H9 (cell line): ENCODE measurements at regions not wholly inside any gene's neighbourhood (a gene's known extent, or its start where the extent isn't known, plus 50 kb on each side); places are given as distances from the start of the nearest gene placed in this dataset.

ENCODE experiments used
- DNase-seq: peaks from one replicate; pipeline ENCODE4 v3.0.0-alpha.2; 2017
- H2AFZ ChIP-seq: one replicate; pipeline ENCODE4 v1.6.1; 2013; ENCODE audit warnings: mild to moderate bottlenecking, low read length, control low read depth, moderate library complexity
- H2AK5ac ChIP-seq: 2 replicates; pipeline ENCODE4 v1.6.1; 2013; ENCODE audit warnings: low read length, control low read depth, mixed read lengths; ENCODE audit not compliant: insufficient read length
- H2BK120ac ChIP-seq: one replicate; pipeline ENCODE4 v1.6.1; 2013; ENCODE audit warnings: low read depth, mild to moderate bottlenecking, low read length, control low read depth, inconsistent platforms; ENCODE audit not compliant: poor library complexity, severe bottlenecking
- H2BK12ac ChIP-seq: 2 replicates; pipeline ENCODE4 v1.6.1; 2013; ENCODE audit warnings: low read length, control low read depth, mixed read lengths, low read depth; ENCODE audit not compliant: insufficient read length
- H2BK15ac ChIP-seq: 2 replicates; pipeline ENCODE4 v1.6.1; 2013; ENCODE audit warnings: low read depth, low read length, control low read depth
- H2BK20ac ChIP-seq: one replicate; pipeline ENCODE4 v1.6.1; 2013; ENCODE audit warnings: low read depth, mild to moderate bottlenecking, low read length, control low read depth, inconsistent platforms; ENCODE audit not compliant: poor library complexity, severe bottlenecking
- H2BK5ac ChIP-seq: 2 replicates; pipeline ENCODE4 v1.6.1; 2013; ENCODE audit warnings: low read length, control low read depth, mixed read lengths; ENCODE audit not compliant: insufficient read length
- H3K14ac ChIP-seq: 2 replicates; pipeline ENCODE4 v1.6.1; 2013; ENCODE audit warnings: low read length, control low read depth; ENCODE audit not compliant: insufficient read depth
- H3K18ac ChIP-seq: 2 replicates; pipeline ENCODE4 v1.6.1; 2013; ENCODE audit warnings: low read depth, mild to moderate bottlenecking, mixed read lengths, low read length, control low read depth; ENCODE audit not compliant: insufficient read length
- H3K23ac ChIP-seq: 2 replicates; pipeline ENCODE4 v1.6.1; 2013; ENCODE audit warnings: low read length, control low read depth, mixed read lengths, low read depth; ENCODE audit not compliant: insufficient read length
- H3K23me2 ChIP-seq: 2 replicates; pipeline ENCODE4 v1.6.1; 2013; ENCODE audit warnings: low read depth, mild to moderate bottlenecking, mixed read lengths, low read length, control low read depth; ENCODE audit not compliant: insufficient read length, poor library complexity, severe bottlenecking
- H3K27ac ChIP-seq: 2 replicates; pipeline ENCODE4 v1.5.1; 2013; ENCODE audit warnings: low read length, control low read depth, mixed read lengths, low read depth; ENCODE audit not compliant: insufficient read length
- H3K27me3 ChIP-seq: 2 replicates; pipeline ENCODE4 v1.6.1; 2013; ENCODE audit warnings: low read length, control low read depth, inconsistent platforms; ENCODE audit not compliant: insufficient read depth
- H3K4ac ChIP-seq: 2 replicates; pipeline ENCODE4 v1.6.1; 2013; ENCODE audit warnings: low read depth, mild to moderate bottlenecking, control low read depth, inconsistent platforms, low read length, moderate library complexity
- H3K4me1 ChIP-seq: 2 replicates; pipeline ENCODE4 v1.6.1; 2013; ENCODE audit warnings: low read length, control low read depth, inconsistent platforms; ENCODE audit not compliant: insufficient read depth
- H3K4me2 ChIP-seq: 2 replicates; pipeline ENCODE4 v1.6.1; 2013; ENCODE audit warnings: low read length, control low read depth, mixed read lengths; ENCODE audit not compliant: insufficient read length, insufficient read depth
- H3K56ac ChIP-seq: 2 replicates; pipeline ENCODE4 v1.6.1; 2013; ENCODE audit warnings: low read depth, mild to moderate bottlenecking, mixed read lengths, low read length, control low read depth; ENCODE audit not compliant: insufficient read length
- H3K79me1 ChIP-seq: 2 replicates; pipeline ENCODE4 v1.6.1; 2013; ENCODE audit warnings: low read depth, mild to moderate bottlenecking, moderate library complexity, low read length, control low read depth, inconsistent platforms; ENCODE audit not compliant: insufficient read depth, poor library complexity, severe bottlenecking
- H3K79me2 ChIP-seq: 2 replicates; pipeline ENCODE4 v1.6.1; 2013; ENCODE audit warnings: low read length, control low read depth, inconsistent platforms; ENCODE audit not compliant: insufficient read depth
- H3K9ac ChIP-seq: 2 replicates; pipeline ENCODE4 v1.6.1; 2013; ENCODE audit warnings: low read length, control low read depth, mixed read lengths; ENCODE audit not compliant: insufficient read length; ENCODE audit errors: extremely low read depth
- H3K9me3 ChIP-seq: one replicate; pipeline ENCODE4 v1.6.1; 2013; ENCODE audit warnings: low read depth, low read length, inconsistent platforms; ENCODE audit not compliant: control insufficient read depth
- H3T11ph ChIP-seq: one replicate; pipeline ENCODE4 v1.6.1; 2013; ENCODE audit warnings: mild to moderate bottlenecking, low read length, control low read depth, inconsistent platforms
- H4K20me1 ChIP-seq: one replicate; pipeline ENCODE4 v1.6.1; 2013; ENCODE audit not compliant: control insufficient read depth, insufficient read length, insufficient read depth
- H4K5ac ChIP-seq: 2 replicates; pipeline ENCODE4 v1.6.1; 2013; ENCODE audit warnings: low read depth, mild to moderate bottlenecking, mixed read lengths, low read length, control low read depth; ENCODE audit not compliant: insufficient read length
- H4K8ac ChIP-seq: replicated peaks from 2 replicates; pipeline ENCODE4 v1.6.1; 2013; ENCODE audit warnings: low read length, control low read depth, mixed read lengths, low read depth; ENCODE audit not compliant: insufficient read length
- H4K91ac ChIP-seq: 2 replicates; pipeline ENCODE4 v1.6.1; 2013; ENCODE audit warnings: low read depth, mild to moderate bottlenecking, moderate library complexity, mixed read lengths, low read length, control low read depth; ENCODE audit not compliant: insufficient read length
- H3K27ac Mint-ChIP-seq, 3 experiments: 2 replicates in 2 of 3; 3 replicates in 1 of 3; pipeline ENCODE4 v1.8.0; 2020 to 2021; ENCODE audit warnings: mixed read lengths in 3 of 3, mild to moderate bottlenecking in 1 of 3, moderate library complexity in 1 of 3
- H3K27me3 Mint-ChIP-seq: 2 replicates; pipeline ENCODE4 v1.8.0; 2021; ENCODE audit warnings: low read depth, mild to moderate bottlenecking, moderate library complexity, mixed read lengths
- H3K36me3 Mint-ChIP-seq, 3 experiments: 2 replicates in 2 of 3; 3 replicates in 1 of 3; pipeline ENCODE4 v1.8.0; 2020 to 2021; ENCODE audit warnings: low read depth in 3 of 3, mixed read lengths in 3 of 3; ENCODE audit not compliant: insufficient read depth in 1 of 3
- H3K4me1 Mint-ChIP-seq, 2 experiments: 2 replicates each; pipeline ENCODE4 v1.8.0; 2020; ENCODE audit warnings: mixed read lengths in 2 of 2
- H3K4me3 Mint-ChIP-seq, 2 experiments: 2 replicates in 1 of 2; 3 replicates in 1 of 2; pipeline ENCODE4 v1.8.0; 2020 to 2021; ENCODE audit warnings: mild to moderate bottlenecking in 2 of 2, mixed read lengths in 2 of 2, moderate library complexity in 1 of 2
- H3K9me3 Mint-ChIP-seq, 2 experiments: 2 replicates in 1 of 2; 3 replicates in 1 of 2; pipeline ENCODE4 v1.8.0; 2020; ENCODE audit warnings: mild to moderate bottlenecking in 2 of 2, mixed read lengths in 2 of 2, moderate library complexity in 1 of 2
- WGBS: extraction: QIAGEN DNeasy Blood & Tissue Kit; methylation state at CpG from one replicate; pipeline ENCODE4 v1.1.7; 2013; ENCODE audit warnings: missing lambda C conversion rate, low lambda C conversion rate, mixed read lengths; ENCODE audit not compliant: insufficient read length; ENCODE audit errors: extremely low coverage; 5-methylcytosine and 5-hydroxymethylcytosine counted together
- TF ChIP-seq, protein P1 (sequence below): fragments of 200-600 bp; sonication (generic); conservative IDR thresholded peaks from 3 replicates; pipeline ENCODE4 v1.8.0; 2021; ENCODE audit warnings: antibody characterized with exemption, mild to moderate bottlenecking

DNA sequence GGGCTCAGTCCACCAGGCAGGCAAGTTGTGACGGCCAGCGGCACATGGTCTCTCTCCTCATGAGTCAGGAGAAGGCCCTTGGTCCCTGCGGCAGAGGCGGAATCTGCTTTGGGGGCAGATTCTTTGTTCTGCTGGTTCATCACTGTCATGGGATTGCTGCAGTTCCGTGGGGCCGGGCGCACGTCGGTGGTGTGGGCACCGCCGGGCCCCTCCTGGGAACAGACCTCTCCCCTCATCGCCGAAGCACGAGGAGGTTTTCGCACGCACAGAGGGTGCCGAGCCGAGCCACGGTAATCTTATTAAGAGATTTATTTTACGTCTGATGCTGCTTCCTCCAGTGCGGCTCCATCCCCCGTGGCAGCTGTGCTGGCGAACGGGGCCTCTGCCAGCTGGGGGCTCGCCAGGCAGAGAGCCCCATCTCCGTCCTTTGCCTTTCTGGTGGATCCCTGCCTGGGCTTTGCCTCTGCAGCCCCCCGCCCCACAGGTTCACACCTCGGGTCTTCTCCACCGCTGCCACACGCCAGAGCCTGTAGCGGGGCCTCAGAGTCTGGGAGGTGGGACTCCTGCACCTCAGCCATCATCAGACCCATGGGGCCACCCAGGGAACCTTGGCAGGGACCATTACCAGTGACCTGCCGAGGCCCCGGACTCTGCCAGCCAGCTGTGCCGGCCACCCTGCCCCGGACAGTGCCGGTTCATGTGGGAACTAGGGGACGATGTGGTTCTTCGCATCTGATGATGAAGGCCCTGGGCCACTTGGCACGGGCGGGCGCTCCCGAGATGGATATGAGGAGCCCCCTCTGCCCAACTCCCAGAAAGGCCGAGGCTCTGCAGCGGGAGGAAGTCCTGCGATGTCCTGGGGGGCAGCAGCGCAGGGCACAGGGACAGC lies 86.7 kb upstream of the NKX1-1 start:
- Histone ChIP-seq H3K79me1 (no peaks in the 10 kb centered on the region), H2BK5ac (no peak overlapping the region), H3K4me2 (no peak overlapping the region), H3K79me2 (no peaks in the 10 kb centered on the region), H2AK5ac (no peak overlapping the region), H4K20me1 (no peaks in the 10 kb centered on the region), H4K91ac (no peak overlapping the region), H3K23me2 (no peaks in the 10 kb centered on the region), H3K23ac (no peak overlapping the region), H3K14ac (no peak overlapping the region), H3K27ac (no peak overlapping the region), H2BK12ac (no peak overlapping the region), H3K4me1 (no peaks in the 10 kb centered on the region), H2BK20ac (no peak overlapping the region), H3K18ac (no peak overlapping the region), H3K4ac (no peak overlapping the region), H3K27me3 (no peaks in the 10 kb centered on the region), H3T11ph (no peak overlapping the region), H2AFZ (no peak overlapping the region), H3K9ac (no peak overlapping the region), H3K9me3 (no peaks in the 10 kb centered on the region), H4K5ac (no peak overlapping the region), H2BK15ac (no peak overlapping the region), H4K8ac (no peak overlapping the region), H3K56ac (no peak overlapping the region), H2BK120ac (no peak overlapping the region)
- H3K27me3 Mint-ChIP-seq: peaks cover 2% of the 10 kb centered on the region; the same call in 1 of the 2 replicates
- no peak overlapping the region for H3K27ac Mint-ChIP-seq
- TF ChIP-seq, protein P1, sequence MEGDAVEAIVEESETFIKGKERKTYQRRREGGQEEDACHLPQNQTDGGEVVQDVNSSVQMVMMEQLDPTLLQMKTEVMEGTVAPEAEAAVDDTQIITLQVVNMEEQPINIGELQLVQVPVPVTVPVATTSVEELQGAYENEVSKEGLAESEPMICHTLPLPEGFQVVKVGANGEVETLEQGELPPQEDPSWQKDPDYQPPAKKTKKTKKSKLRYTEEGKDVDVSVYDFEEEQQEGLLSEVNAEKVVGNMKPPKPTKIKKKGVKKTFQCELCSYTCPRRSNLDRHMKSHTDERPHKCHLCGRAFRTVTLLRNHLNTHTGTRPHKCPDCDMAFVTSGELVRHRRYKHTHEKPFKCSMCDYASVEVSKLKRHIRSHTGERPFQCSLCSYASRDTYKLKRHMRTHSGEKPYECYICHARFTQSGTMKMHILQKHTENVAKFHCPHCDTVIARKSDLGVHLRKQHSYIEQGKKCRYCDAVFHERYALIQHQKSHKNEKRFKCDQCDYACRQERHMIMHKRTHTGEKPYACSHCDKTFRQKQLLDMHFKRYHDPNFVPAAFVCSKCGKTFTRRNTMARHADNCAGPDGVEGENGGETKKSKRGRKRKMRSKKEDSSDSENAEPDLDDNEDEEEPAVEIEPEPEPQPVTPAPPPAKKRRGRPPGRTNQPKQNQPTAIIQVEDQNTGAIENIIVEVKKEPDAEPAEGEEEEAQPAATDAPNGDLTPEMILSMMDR: no peak
- peaks cover 0 to 2% (median 0%) of the 10 kb centered on the region in 3 experiments; a peak in 1 of 7 replicates for H3K36me3 Mint-ChIP-seq
- no peaks in the 10 kb centered on the region for H3K4me1 Mint-ChIP-seq
- no peak overlapping the region; a peak in 1 of 5 replicates for H3K4me3 Mint-ChIP-seq
- DNase-seq: no peak
- peaks cover 0 to 2% of the 10 kb centered on the region in 2 experiments; a peak in 1 of 5 replicates for H3K9me3 Mint-ChIP-seq
- WGBS: no CpG with 5 or more reads among the region's 46 CpGs
